B cell (primary cell): ENCODE measurements at regions not wholly inside any gene's neighbourhood (a gene's known extent, or its start where the extent isn't known, plus 50 kb on each side); places are given as distances from the start of the nearest gene placed in this dataset.

Experiments used
- ATAC-seq: fragments of 200-7000 bp; cut with Tn5 transposase; one replicate; pipeline ENCODE4 v1.10.0; 2021; ENCODE audit warnings: low read depth, mild to moderate bottlenecking, moderate number of reproducible peaks, moderate library complexity
- CTCF ChIA-PET: fragments of 350-600 bp; sonication (Branson Sonifier 250); formaldehyde crosslinking; loops from one replicate; lab custom pipeline; 2021; ENCODE audit warnings: antibody characterized with exemption, inconsistent platforms; lab: Charles Lee
- POLR2A ChIA-PET: fragments of 350-600 bp; sonication (Branson Sonifier 250); formaldehyde crosslinking; loops from one replicate; lab custom pipeline; 2021; ENCODE audit warnings: antibody characterized with exemption; lab: Charles Lee
- DNase-seq: peaks from one replicate; pipeline ENCODE4 v3.0.0; 2013
- H2AFZ ChIP-seq: 2 replicates; pipeline ENCODE4 v1.6.1; 2012; ENCODE audit warnings: mild to moderate bottlenecking, low read depth, low read length; ENCODE audit not compliant: insufficient read depth, poor library complexity, severe bottlenecking
- H3K27ac ChIP-seq, 2 donors: 1 replicate in 1 of 2; 2 replicates in 1 of 2; pipeline ENCODE4 v1.5.1; 2012 to 2013; ENCODE audit warnings: low read length in 2 of 2, mild to moderate bottlenecking in 2 of 2, moderate library complexity in 1 of 2
- H3K27me3 ChIP-seq, 4 experiments: fragments of 200-600 bp in 1 of 4; sonication (generic) in 1 of 4; replicated peaks in 1 of 4; 1 replicate in 2 of 4; 2 replicates in 2 of 4; pipeline versions ENCODE4 v1.6.1 to v1.7.0; 2013 to 2016; ENCODE audit warnings: low read length in 3 of 4, mild to moderate bottlenecking in 2 of 4, mixed read lengths in 1 of 4, moderate library complexity in 1 of 4; ENCODE audit not compliant: insufficient read depth in 4 of 4, control insufficient read depth in 3 of 4; ENCODE audit errors: control extremely low read depth in 1 of 4
- H3K36me3 ChIP-seq, 2 experiments: replicated peaks in 1 of 2; 1 replicate in 1 of 2; 2 replicates in 1 of 2; pipeline versions ENCODE4 v1.6.1 to v1.7.1; 2013; ENCODE audit warnings: low read length in 1 of 2; ENCODE audit not compliant: insufficient read depth in 2 of 2, control insufficient read depth in 1 of 2; ENCODE audit errors: control extremely low read depth in 1 of 2, extremely low read depth in 1 of 2
- H3K4me1 ChIP-seq, 2 donors: fragments of 200-600 bp in 1 of 2; sonication (generic) in 1 of 2; 1 replicate in 1 of 2; 2 replicates in 1 of 2; pipeline versions ENCODE4 v1.5.1 to v1.6.1; 2013 to 2017; ENCODE audit warnings: low read length in 2 of 2; ENCODE audit not compliant: control insufficient read depth in 2 of 2, insufficient read depth in 2 of 2
- H3K4me2 ChIP-seq: replicated peaks from 2 replicates; pipeline ENCODE3; 2012; ENCODE audit warnings: mild to moderate bottlenecking, low read depth, low read length; ENCODE audit not compliant: poor library complexity, severe bottlenecking
- H3K4me3 ChIP-seq, 5 experiments: fragments of 200-600 bp in 1 of 5; sonication (generic) in 1 of 5; 1 replicate in 3 of 5; 2 replicates in 2 of 5; pipeline versions ENCODE4 v1.5.1 to v1.7.0; 2011 to 2016; ENCODE audit warnings: low read length in 4 of 5, mild to moderate bottlenecking in 4 of 5, low read depth in 2 of 5, control low read depth in 1 of 5, moderate library complexity in 1 of 5; ENCODE audit not compliant: insufficient read depth in 1 of 5; ENCODE audit errors: control extremely low read depth in 1 of 5, extremely low read depth in 1 of 5
- H3K79me2 ChIP-seq: fragments of 200-600 bp; sonication (generic); one replicate; pipeline ENCODE4 v1.6.0; 2016; ENCODE audit warnings: low read length; ENCODE audit not compliant: control insufficient read depth, insufficient read depth
- H3K9ac ChIP-seq: fragments of 200-600 bp; sonication (generic); 2 replicates; pipeline ENCODE4 v1.6.1; 2017; ENCODE audit warnings: mild to moderate bottlenecking, low read length, moderate library complexity
- H3K9me3 ChIP-seq, 3 donors: one replicate each; pipeline versions ENCODE4 v1.6.1 to v1.7.1; 2013; ENCODE audit warnings: low read length in 2 of 3; ENCODE audit not compliant: control insufficient read depth in 2 of 3, insufficient read depth in 1 of 3; ENCODE audit errors: control extremely low read depth in 1 of 3
- H4K20me1 ChIP-seq: 2 replicates; pipeline ENCODE4 v1.6.0; 2012; ENCODE audit warnings: mild to moderate bottlenecking, low read length; ENCODE audit not compliant: insufficient read depth, control insufficient read depth, poor library complexity, severe bottlenecking
- H3K27ac Mint-ChIP-seq: one replicate; pipeline ENCODE4 v1.8.0; 2021; ENCODE audit warnings: mixed read lengths
- H3K27me3 Mint-ChIP-seq: one replicate; pipeline ENCODE4 v1.8.0; 2021; ENCODE audit warnings: mixed read lengths
- H3K4me1 Mint-ChIP-seq: one replicate; pipeline ENCODE4 v1.8.0; 2021; ENCODE audit warnings: mixed read lengths
- H3K4me3 Mint-ChIP-seq: one replicate; pipeline ENCODE4 v1.8.0; 2021; ENCODE audit warnings: mixed read lengths
- H3K9me3 Mint-ChIP-seq: one replicate; pipeline ENCODE4 v1.8.0; 2022; ENCODE audit warnings: mixed read lengths; ENCODE audit not compliant: insufficient read depth
- EZH2 ChIP-seq: IDR thresholded peaks from 2 replicates; pipeline ENCODE4 v1.6.1; 2012; ENCODE audit warnings: borderline replicate concordance, low read depth, mild to moderate bottlenecking, moderate library complexity, low read length; ENCODE audit not compliant: insufficient read depth, poor library complexity, severe bottlenecking
- WGBS: methylation state at CpG from one replicate; pipeline ENCODE4 v1.1.5; 2013; ENCODE audit warnings: missing lambda C conversion rate; ENCODE audit not compliant: insufficient coverage; 5-methylcytosine and 5-hydroxymethylcytosine counted together
- intact Hi-C: fragments of 100-400 bp; cut with micrococcal nuclease; formaldehyde crosslinking; loops from one replicate; pipeline ENCODE4 v1.10.0; 2022
- TF ChIP-seq, protein P1 (sequence below): fragments of 200-600 bp; IDR thresholded peaks from one replicate; pipeline ENCODE4 v1.8.0; 2022; ENCODE audit warnings: antibody characterized with exemption, mild to moderate bottlenecking

DNA sequence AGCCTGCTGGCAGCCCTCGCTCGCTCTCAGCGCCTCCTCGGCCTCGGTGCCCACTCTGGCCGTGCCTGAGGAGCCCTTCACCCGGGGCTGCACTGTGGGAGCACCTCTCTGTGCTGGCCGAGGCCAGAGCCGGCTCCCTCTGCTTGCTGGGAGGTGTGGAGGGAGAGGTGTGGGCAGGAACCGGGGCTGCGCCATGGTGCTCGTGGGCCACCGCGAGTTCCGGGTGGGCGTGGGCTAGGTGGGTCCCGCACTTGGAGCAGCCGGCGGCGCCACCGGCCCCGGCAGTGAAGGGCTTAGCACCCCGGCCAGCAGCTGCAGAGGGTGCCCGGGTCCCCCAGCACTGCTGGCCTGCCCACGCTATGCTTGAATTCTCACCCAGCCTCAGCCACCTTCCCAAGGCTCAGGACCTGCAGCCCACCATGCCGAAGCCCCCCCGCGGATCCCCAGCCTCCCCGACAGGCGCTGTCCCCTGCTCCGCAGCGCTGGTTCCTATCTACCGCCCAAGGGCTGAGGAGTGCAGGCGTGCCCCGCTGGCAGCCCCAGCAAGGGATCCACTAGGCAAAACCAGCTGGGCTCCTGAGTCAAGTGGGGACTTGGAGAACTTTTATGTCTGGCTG lies 863.3 kb downstream of the IGSF11 start:
- ChIA-PET CTCF (no interaction called here), POLR2A (no interaction called here)
- no peak overlapping the region for H3K27ac Mint-ChIP-seq
- TF ChIP-seq EZH2, result no peak
- Histone ChIP-seq H2AFZ (no peak overlapping the region), H3K4me3 (no peak overlapping the region), H3K9me3 (peaks cover 0 to 14% (median 3%) of the 10 kb centered on the region in 3 donors), H3K27ac (no peak overlapping the region), H3K27me3 (no peaks in the 10 kb centered on the region), H3K9ac (no peak overlapping the region), H4K20me1 (no peaks in the 10 kb centered on the region), H3K79me2 (no peaks in the 10 kb centered on the region), H3K4me2 (no peak overlapping the region), H3K36me3 (no peaks in the 10 kb centered on the region), H3K4me1 (no peaks in the 10 kb centered on the region)
- H3K9me3 Mint-ChIP-seq, result peaks cover 2% of the 10 kb centered on the region
- DNase-seq (no peak), ATAC-seq (no peak)
- H3K4me3 Mint-ChIP-seq, result no peak overlapping the region
- no peaks in the 10 kb centered on the region for H3K4me1 Mint-ChIP-seq
- no peaks in the 10 kb centered on the region for H3K27me3 Mint-ChIP-seq
- intact Hi-C loops, result no loop called here
- 97% methylated on average over 35 of the region's 35 CpGs for WGBS

DNA sequence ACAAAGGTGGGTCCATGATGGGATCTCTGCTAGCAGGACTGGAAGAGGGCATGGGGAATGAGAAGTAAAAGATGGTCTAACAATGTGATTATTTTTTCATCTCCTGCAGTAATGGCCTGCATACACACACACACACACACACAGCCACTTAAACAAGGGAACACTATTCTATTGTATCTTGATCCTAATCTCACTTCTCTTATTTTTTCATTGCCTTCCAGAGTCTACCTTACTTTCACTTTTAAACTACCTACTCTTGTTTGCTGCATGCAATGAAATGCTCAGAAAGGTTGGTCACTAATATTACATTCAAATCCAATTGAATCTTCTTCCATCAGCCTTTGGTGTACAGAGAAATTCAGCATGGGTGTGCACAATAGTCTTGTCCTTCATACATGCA lies 853.8 kb downstream of the IGSF11 start:
- Histone ChIP-seq H3K79me2 (no peaks in the 10 kb centered on the region), H3K4me3 (no peak overlapping the region), H3K36me3 (no peaks in the 10 kb centered on the region), H4K20me1 (no peaks in the 10 kb centered on the region), H3K27me3 (no peaks in the 10 kb centered on the region), H3K4me2 (no peak overlapping the region), H3K9ac (no peak overlapping the region), H3K4me1 (no peaks in the 10 kb centered on the region), H3K9me3 (peaks cover 0 to 4% (median 1%) of the 10 kb centered on the region in 3 donors), H3K27ac (no peak overlapping the region), H2AFZ (no peak overlapping the region)
- no peaks in the 10 kb centered on the region for H3K27me3 Mint-ChIP-seq
- no peaks in the 10 kb centered on the region for H3K4me1 Mint-ChIP-seq
- H3K27ac Mint-ChIP-seq, result no peak overlapping the region
- H3K9me3 Mint-ChIP-seq, result peaks cover 4% of the 10 kb centered on the region
- no peak overlapping the region for H3K4me3 Mint-ChIP-seq
- POLR2A ChIA-PET, result no interaction called here
- CTCF ChIA-PET, result no interaction called here
- intact Hi-C loops, result no loop called here
- DNase-seq (no peak), ATAC-seq (no peak)
- TF ChIP-seq, protein P1, sequence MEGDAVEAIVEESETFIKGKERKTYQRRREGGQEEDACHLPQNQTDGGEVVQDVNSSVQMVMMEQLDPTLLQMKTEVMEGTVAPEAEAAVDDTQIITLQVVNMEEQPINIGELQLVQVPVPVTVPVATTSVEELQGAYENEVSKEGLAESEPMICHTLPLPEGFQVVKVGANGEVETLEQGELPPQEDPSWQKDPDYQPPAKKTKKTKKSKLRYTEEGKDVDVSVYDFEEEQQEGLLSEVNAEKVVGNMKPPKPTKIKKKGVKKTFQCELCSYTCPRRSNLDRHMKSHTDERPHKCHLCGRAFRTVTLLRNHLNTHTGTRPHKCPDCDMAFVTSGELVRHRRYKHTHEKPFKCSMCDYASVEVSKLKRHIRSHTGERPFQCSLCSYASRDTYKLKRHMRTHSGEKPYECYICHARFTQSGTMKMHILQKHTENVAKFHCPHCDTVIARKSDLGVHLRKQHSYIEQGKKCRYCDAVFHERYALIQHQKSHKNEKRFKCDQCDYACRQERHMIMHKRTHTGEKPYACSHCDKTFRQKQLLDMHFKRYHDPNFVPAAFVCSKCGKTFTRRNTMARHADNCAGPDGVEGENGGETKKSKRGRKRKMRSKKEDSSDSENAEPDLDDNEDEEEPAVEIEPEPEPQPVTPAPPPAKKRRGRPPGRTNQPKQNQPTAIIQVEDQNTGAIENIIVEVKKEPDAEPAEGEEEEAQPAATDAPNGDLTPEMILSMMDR, result no peak
- TF ChIP-seq EZH2, result no peak
